ENCODE measurements at regions not wholly inside any gene's neighbourhood (a gene's known extent, or its start where the extent isn't known, plus 50 kb on each side); places are given as distances from the start of the nearest gene placed in this dataset.

DNA sequence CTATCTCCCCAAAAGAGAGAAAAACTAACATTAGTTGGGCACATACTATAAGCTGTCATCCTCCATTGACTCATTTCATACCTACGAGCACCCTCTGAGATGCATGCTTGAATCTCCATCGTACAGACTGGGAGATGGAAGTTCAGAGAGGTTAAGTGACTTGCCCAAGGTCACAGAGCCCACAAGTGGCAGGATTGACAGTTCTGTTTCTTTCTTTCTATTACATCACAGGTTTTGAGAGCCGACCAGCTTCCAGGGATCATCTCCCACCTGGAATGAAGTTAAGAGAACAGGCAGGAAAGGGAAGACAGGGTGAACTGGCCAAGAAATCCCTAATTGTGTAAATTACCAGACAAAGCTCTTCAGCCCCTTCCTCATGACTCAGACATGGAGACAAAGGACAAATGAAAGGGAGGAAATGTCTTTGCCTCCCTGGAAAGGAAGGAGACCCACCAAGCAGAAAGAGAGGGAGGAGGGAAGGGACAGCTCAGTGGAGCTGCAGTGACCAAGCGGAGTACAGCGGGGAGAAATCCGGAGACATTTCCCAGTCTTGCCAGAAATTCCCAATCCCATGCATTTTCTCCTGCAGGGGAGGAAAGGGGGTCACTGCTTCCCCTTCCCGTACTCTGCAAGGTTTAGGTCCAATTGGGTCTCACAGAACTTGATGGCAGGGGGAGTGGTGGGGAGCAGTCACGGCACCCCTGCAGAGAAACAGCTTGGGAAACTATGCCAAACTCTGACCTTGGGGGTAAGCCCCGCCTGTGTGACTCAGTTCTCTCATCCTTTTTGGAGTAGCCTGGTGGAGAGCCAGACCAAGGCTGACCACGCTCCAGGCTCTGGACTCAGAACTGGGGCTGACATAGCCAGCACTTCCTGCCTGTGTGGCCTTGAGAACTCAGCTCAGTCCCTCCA is 154.3 kb downstream of the ANKRD60 start:
- no peak overlapping the region for H3K9ac ChIP-seq (ENCODE audit: low read depth, low read length)
- H3K18ac ChIP-seq (ENCODE audit: low read depth, low read length), result no peak overlapping the region
- ChIA-PET CTCF (no interaction called here), POLR2A (ENCODE audit: unreplicated experiment) (no interaction called here)
- H3K4me2 ChIP-seq (ENCODE audit: low read depth, low read length), result no peak overlapping the region
- no peak overlapping the region for H2AK9ac ChIP-seq (replicated peaks; ENCODE audit: low read depth, low read length, poor library complexity)
- no peaks in the 10 kb centered on the region for H3K79me1 ChIP-seq (ENCODE audit: low read depth in 1 of 2, low read length in 2 of 2)
- H3K9me1 ChIP-seq (ENCODE audit: insufficient read depth, low read length), result no peaks in the 10 kb centered on the region
- H4K5ac ChIP-seq (ENCODE audit: low read depth, low read length), result no peak overlapping the region
- H3K36me3 ChIP-seq (ENCODE audit: control insufficient read depth, insufficient read depth, low read length), result no peaks in the 10 kb centered on the region
- H3K27ac ChIP-seq (ENCODE audit: insufficient read depth, low read length), result no peak overlapping the region
- no peak overlapping the region for H2AK5ac ChIP-seq (ENCODE audit: low read depth, low read length)
- H3K56ac ChIP-seq (ENCODE audit: extremely low read depth, insufficient read depth, low read length), result no peak overlapping the region
- ATAC-seq (ENCODE audit: low read depth), result no peak
- H2BK5ac ChIP-seq (ENCODE audit: low read depth, low read length, poor library complexity, severe bottlenecking), result no peak overlapping the region
- BruUV-seq (replicated peaks), result no TSS peak
- H3K4me1 ChIP-seq (ENCODE audit: control insufficient read depth, insufficient read depth, low read length), result no peaks in the 10 kb centered on the region
- H3K4ac ChIP-seq (ENCODE audit: low read depth, low read length), result no peak overlapping the region
- no peaks in the 10 kb centered on the region for H3K9me3 ChIP-seq (ENCODE audit: control insufficient read depth, insufficient read depth, low read length)
- dilution Hi-C loops (cut with HindIII; ENCODE audit: low sequenced_read_pairs, unreplicated experiment) (no loop called here), in situ Hi-C loops (cut with MboI; ENCODE audit: low sequenced_read_pairs) (no loop called here), intact Hi-C loops (cut with micrococcal nuclease) (no loop called here)
- no peak overlapping the region for H2BK120ac ChIP-seq (ENCODE audit: low read depth, low read length)
- H2BK20ac ChIP-seq (ENCODE audit: low read depth, low read length), result no peak overlapping the region
- H2BK15ac ChIP-seq (ENCODE audit: low read depth, low read length), result no peak overlapping the region
- DNase-seq, result no peak
- no peak overlapping the region for H3K23ac ChIP-seq (ENCODE audit: low read depth, low read length)
- no peak overlapping the region for H4K8ac ChIP-seq (ENCODE audit: low read depth in 2 of 2, low read length in 2 of 2)
- H4K91ac ChIP-seq (ENCODE audit: insufficient read depth, low read depth, low read length), result no peak overlapping the region
- H4K20me1 ChIP-seq (ENCODE audit: insufficient read depth, low read length), result no peaks in the 10 kb centered on the region
- TF ChIP-seq FOS (IDR thresholded peaks at IDR 0.05; ENCODE audit: low read depth, low read length) (no peak), MAZ (IDR thresholded peaks at IDR 0.05; ENCODE audit: borderline replicate concordance, low read depth, low read length) (no peak), CHD1 (IDR thresholded peaks at IDR 0.05; ENCODE audit: low read depth, low read length) (no peak), SMC3 (IDR thresholded peaks at IDR 0.05; ENCODE audit: low read depth, low read length) (no peak), NFE2L2 (IDR thresholded peaks at IDR 0.05; ENCODE audit: low read depth, low read length) (no peak), RAD21 (IDR thresholded peaks at IDR 0.05; ENCODE audit: low read length) (no peak), CEBPB (IDR thresholded peaks at IDR 0.05; ENCODE audit: low read depth, low read length) (no peak), POLR2A (IDR thresholded peaks at IDR 0.05; ENCODE audit: low read depth, low read length) (no peak), RCOR1 (IDR thresholded peaks at IDR 0.05; ENCODE audit: insufficient replicate concordance, low read length) (no peak), RFX5 (IDR thresholded peaks at IDR 0.05; ENCODE audit: low read depth, low read length) (no peak)
- TF ChIP-seq, protein P1, sequence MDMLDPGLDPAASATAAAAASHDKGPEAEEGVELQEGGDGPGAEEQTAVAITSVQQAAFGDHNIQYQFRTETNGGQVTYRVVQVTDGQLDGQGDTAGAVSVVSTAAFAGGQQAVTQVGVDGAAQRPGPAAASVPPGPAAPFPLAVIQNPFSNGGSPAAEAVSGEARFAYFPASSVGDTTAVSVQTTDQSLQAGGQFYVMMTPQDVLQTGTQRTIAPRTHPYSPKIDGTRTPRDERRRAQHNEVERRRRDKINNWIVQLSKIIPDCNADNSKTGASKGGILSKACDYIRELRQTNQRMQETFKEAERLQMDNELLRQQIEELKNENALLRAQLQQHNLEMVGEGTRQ (IDR thresholded peaks at IDR 0.05; ENCODE audit: low read depth, low read length), result no peak
- 50% methylated on average over 1 of the region's 10 CpGs; no CpG with 5 or more reads in 1 of the 2 experiments for WGBS, 2 experiments (ENCODE audit: extremely low coverage in 2 of 2, insufficient read length in 1 of 2)
- H3K4me3 ChIP-seq (ENCODE audit: insufficient read depth, low read depth, low read length), result no peak overlapping the region
- no peak overlapping the region for H2AFZ ChIP-seq (replicated peaks; ENCODE audit: low read length, poor library complexity)
- H3K14ac ChIP-seq (replicated peaks; ENCODE audit: low read depth, low read length), result no peak overlapping the region
- no peaks in the 10 kb centered on the region for H3K27me3 ChIP-seq (ENCODE audit: control insufficient read depth, insufficient read depth, low read length)

All from IMR-90 (cell line).